ENCODE measurements at regions not wholly inside any gene's neighbourhood (a gene's known extent, or its start where the extent isn't known, plus 50 kb on each side); places are given as distances from the start of the nearest gene placed in this dataset.

- TF ChIP-seq CTCF (IDR thresholded peaks at IDR 0.05) (no peak), ZFX (IDR thresholded peaks at IDR 0.05; ENCODE audit: borderline replicate concordance) (no peak)
Observed at GRCh38 chr7:159197066-159197975, 52.7 kb upstream of the VIPR2 start.
